Panc1 (cell line): ENCODE measurements at regions not wholly inside any gene's neighbourhood (a gene's known extent, or its start where the extent isn't known, plus 50 kb on each side); places are given as distances from the start of the nearest gene placed in this dataset.

Source experiments
- ATAC-seq: fragments of 200-7000 bp; cut with Tn5 transposase; 2 replicates; pipeline ENCODE4 v1.9.1; 2020; ENCODE audit warnings: mild to moderate bottlenecking, moderate library complexity
- BruUV-seq: library from RNA; stranded (reverse); fragments of 400-500 nt; replicated peaks from 2 replicates; lab custom pipeline; 2021; lab: Mats Ljungman, UMichigan
- CTCF ChIA-PET: fragments of 300-600 bp; sonication (Branson Sonifier 250); formaldehyde crosslinking; loops from one replicate; lab custom pipeline; 2022; ENCODE audit warnings: antibody characterized with exemption; lab: Charles Lee
- POLR2A ChIA-PET: fragments of 300-600 bp; sonication (Branson Sonifier 250); formaldehyde crosslinking; loops from one replicate; lab custom pipeline; 2022; ENCODE audit warnings: antibody characterized with exemption; lab: Charles Lee
- DNase-seq: peaks from one replicate; pipeline ENCODE4 v3.0.0-alpha.2; 2010; ENCODE audit warnings: low read depth, low spot score
- H3K27ac ChIP-seq: 2 replicates; pipeline ENCODE4 v1.5.1; 2011; ENCODE audit warnings: mild to moderate bottlenecking, low read length, inconsistent platforms
- H3K27me3 ChIP-seq: fragments of 200-500 bp; sonication (Bioruptor generic); 2 replicates; pipeline ENCODE4 v1.6.0; 2014; ENCODE audit warnings: low read length, inconsistent platforms; ENCODE audit not compliant: control insufficient read depth, insufficient read depth
- H3K36me3 ChIP-seq: fragments of 200-500 bp; sonication (Bioruptor generic); 2 replicates; pipeline ENCODE4 v1.5.1; 2014; ENCODE audit warnings: inconsistent platforms, mild to moderate bottlenecking, low read length, moderate library complexity; ENCODE audit not compliant: control insufficient read depth, insufficient read depth
- H3K4me1 ChIP-seq: 2 replicates; pipeline ENCODE4 v1.5.1; 2011; ENCODE audit warnings: inconsistent platforms, mild to moderate bottlenecking, low read length, moderate library complexity; ENCODE audit not compliant: control insufficient read depth, insufficient read depth
- H3K4me3 ChIP-seq, 2 experiments: 2 replicates each; pipeline ENCODE4 v1.5.1; 2011 to 2012; ENCODE audit warnings: low read depth in 2 of 2, low read length in 2 of 2, mild to moderate bottlenecking in 2 of 2, inconsistent platforms in 1 of 2, moderate library complexity in 1 of 2
- H3K9me3 ChIP-seq: fragments of 200-500 bp; sonication (Bioruptor generic); 2 replicates; pipeline ENCODE4 v1.5.1; 2014; ENCODE audit warnings: low read depth, mild to moderate bottlenecking, inconsistent platforms, low read length, moderate library complexity; ENCODE audit not compliant: control insufficient read depth, insufficient read depth
- CTCF ChIP-seq: fragments of 450-650 bp; IDR thresholded peaks from 2 replicates; pipeline ENCODE4 v1.5.1; 2017; ENCODE audit warnings: mild to moderate bottlenecking
- POLR2AphosphoS5 ChIP-seq: IDR thresholded peaks from 2 replicates; pipeline ENCODE4 v1.6.1; 2012; ENCODE audit warnings: mild to moderate bottlenecking, low read depth, low read length, moderate library complexity
- REST ChIP-seq, 2 experiments: IDR thresholded peaks; 2 replicates each; pipeline ENCODE4 v1.6.1; 2011 to 2012; ENCODE audit warnings: low read depth in 2 of 2, control low read depth in 1 of 2, low read length in 1 of 2, mild to moderate bottlenecking in 1 of 2, moderate library complexity in 1 of 2; ENCODE audit not compliant: insufficient read depth in 1 of 2
- SIN3A ChIP-seq: IDR thresholded peaks from 2 replicates; pipeline ENCODE4 v1.6.1; 2012; ENCODE audit warnings: low read depth, mild to moderate bottlenecking, low read length, moderate library complexity, borderline replicate concordance; ENCODE audit not compliant: insufficient read depth
- TCF7L2 ChIP-seq: IDR thresholded peaks from 2 replicates; pipeline ENCODE4 v1.6.1; 2011; ENCODE audit warnings: mild to moderate bottlenecking, low read depth, low read length, inconsistent platforms
- in situ Hi-C: cut with HindIII; loops from 2 replicates; pipeline ENCODE4 v1.10.0; 2016; ENCODE audit warnings: low sequenced_read_pairs, low pct_unique_long_range_greater_than_20kb
- intact Hi-C: fragments of 100-400 bp; cut with micrococcal nuclease; formaldehyde crosslinking; loops from one replicate; pipeline ENCODE4 v1.10.0; 2022; ENCODE audit not compliant: unreplicated experiment

- DNase-seq (no peak), ATAC-seq (no peak)
- Histone ChIP-seq H3K27ac (no peak overlapping the region), H3K4me1 (no peaks in the 10 kb centered on the region), H3K36me3 (no peaks in the 10 kb centered on the region), H3K4me3 (no peak overlapping the region), H3K27me3 (no peaks in the 10 kb centered on the region), H3K9me3 (no peaks in the 10 kb centered on the region)
- TF ChIP-seq SIN3A = no peak
- no peak for TF ChIP-seq REST (IDR thresholded peaks at IDR 0.05; ENCODE audit: insufficient read depth in 1 of 2, low read depth in 2 of 2, low read length in 1 of 2)
- no peak for TF ChIP-seq TCF7L2
- no peak for TF ChIP-seq POLR2AphosphoS5
- TF ChIP-seq CTCF = no peak
- BruUV-seq = no TSS peak
- in situ Hi-C loops = no loop called here
- intact Hi-C loops = no loop called here
- CTCF ChIA-PET = no interaction called here
- POLR2A ChIA-PET = no interaction called here
Measured at GRCh38 chr7:109835577-109835976, 1255.3 kb upstream of the LRRN3 start.

- in situ Hi-C loops = no loop called here
- POLR2A ChIA-PET = no interaction called here
- H3K4me1 ChIP-seq = no peaks in the 10 kb centered on the region
- no peak for ATAC-seq
- no peaks in the 10 kb centered on the region for H3K36me3 ChIP-seq
- no peaks in the 10 kb centered on the region for H3K9me3 ChIP-seq
- no peaks in the 10 kb centered on the region for H3K27me3 ChIP-seq
- no peak for DNase-seq
- BruUV-seq = no TSS peak
- H3K4me3 ChIP-seq = no peak overlapping the region
- CTCF ChIA-PET = no interaction called here
- intact Hi-C loops = no loop called here
- no peak overlapping the region for H3K27ac ChIP-seq
- TF ChIP-seq POLR2AphosphoS5 (no peak), CTCF (no peak), SIN3A (no peak), TCF7L2 (no peak), REST (IDR thresholded peaks at IDR 0.05; ENCODE audit: insufficient read depth in 1 of 2, low read depth in 2 of 2, low read length in 1 of 2) (no peak)
Measured at GRCh38 chr7:109836016-109836415, 1254.9 kb upstream of the LRRN3 start.
